ENCODE measurements at regions not wholly inside any gene's neighbourhood (a gene's known extent, or its start where the extent isn't known, plus 50 kb on each side); places are given as distances from the start of the nearest gene placed in this dataset.

GRCh38 chr5:14986413-14986812, 114.8 kb upstream of the ANKH start:
- Histone ChIP-seq H3K36me3 (replicated peaks in 1 of 2; ENCODE audit: control insufficient read depth in 1 of 2, insufficient read depth in 2 of 2, low read length in 1 of 2) (no peaks in the 10 kb centered on the region), H3K79me2 (ENCODE audit: insufficient read depth) (no peaks in the 10 kb centered on the region), H3K9me3 (no peaks in the 10 kb centered on the region), H3K27me3 (ENCODE audit: insufficient read depth) (no peaks in the 10 kb centered on the region), H3F3A (replicated peaks; ENCODE audit: insufficient read depth) (no peaks in the 10 kb centered on the region), H3K27ac (ENCODE audit: low read depth in 2 of 2, low read length in 1 of 2) (no peak overlapping the region), H4K20me1 (ENCODE audit: insufficient read depth) (no peaks in the 10 kb centered on the region), H3K4me2 (no peak overlapping the region), H2AFZ (ENCODE audit: low read depth) (no peak overlapping the region), H3K9ac (no peak overlapping the region), H3K9me2 (no peaks in the 10 kb centered on the region), H3K4me3 (ENCODE audit: low read depth in 2 of 2, low read length in 1 of 2) (no peak overlapping the region), H3K4me1 (ENCODE audit: control insufficient read depth in 1 of 2, insufficient read depth in 2 of 2, low read depth in 1 of 2, low read length in 1 of 2) (no peaks in the 10 kb centered on the region)
- WGBS (ENCODE audit: low lambda C conversion rate): 60% methylated on average over 3 of the region's 3 CpGs
- TF ChIP-seq NFIC (IDR thresholded peaks at IDR 0.05; ENCODE audit: borderline replicate concordance) (no peak), ELF1 (IDR thresholded peaks at IDR 0.05) (no peak), RFX5 (IDR thresholded peaks at IDR 0.05; ENCODE audit: low read length) (no peak), RAD21 (IDR thresholded peaks at IDR 0.05; ENCODE audit: low read length) (no peak), TEAD4 (IDR thresholded peaks at IDR 0.05; ENCODE audit: borderline replicate concordance, insufficient read depth) (no peak), TCF12 (IDR thresholded peaks at IDR 0.05) (no peak), GABPA (IDR thresholded peaks at IDR 0.05; ENCODE audit: low read depth) (no peak)
- TF ChIP-seq, protein P1, sequence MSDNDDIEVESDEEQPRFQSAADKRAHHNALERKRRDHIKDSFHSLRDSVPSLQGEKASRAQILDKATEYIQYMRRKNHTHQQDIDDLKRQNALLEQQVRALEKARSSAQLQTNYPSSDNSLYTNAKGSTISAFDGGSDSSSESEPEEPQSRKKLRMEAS (IDR thresholded peaks at IDR 0.05; ENCODE audit: low read depth): no peak
- TF ChIP-seq, protein P2, sequence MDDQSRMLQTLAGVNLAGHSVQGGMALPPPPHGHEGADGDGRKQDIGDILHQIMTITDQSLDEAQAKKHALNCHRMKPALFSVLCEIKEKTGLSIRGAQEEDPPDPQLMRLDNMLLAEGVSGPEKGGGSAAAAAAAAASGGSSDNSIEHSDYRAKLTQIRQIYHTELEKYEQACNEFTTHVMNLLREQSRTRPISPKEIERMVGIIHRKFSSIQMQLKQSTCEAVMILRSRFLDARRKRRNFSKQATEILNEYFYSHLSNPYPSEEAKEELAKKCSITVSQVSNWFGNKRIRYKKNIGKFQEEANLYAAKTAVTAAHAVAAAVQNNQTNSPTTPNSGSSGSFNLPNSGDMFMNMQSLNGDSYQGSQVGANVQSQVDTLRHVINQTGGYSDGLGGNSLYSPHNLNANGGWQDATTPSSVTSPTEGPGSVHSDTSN (IDR thresholded peaks at IDR 0.05): no peak
- TF ChIP-seq, protein P3, sequence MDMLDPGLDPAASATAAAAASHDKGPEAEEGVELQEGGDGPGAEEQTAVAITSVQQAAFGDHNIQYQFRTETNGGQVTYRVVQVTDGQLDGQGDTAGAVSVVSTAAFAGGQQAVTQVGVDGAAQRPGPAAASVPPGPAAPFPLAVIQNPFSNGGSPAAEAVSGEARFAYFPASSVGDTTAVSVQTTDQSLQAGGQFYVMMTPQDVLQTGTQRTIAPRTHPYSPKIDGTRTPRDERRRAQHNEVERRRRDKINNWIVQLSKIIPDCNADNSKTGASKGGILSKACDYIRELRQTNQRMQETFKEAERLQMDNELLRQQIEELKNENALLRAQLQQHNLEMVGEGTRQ (IDR thresholded peaks at IDR 0.05; ENCODE audit: borderline replicate concordance, low read depth, low read length): no peak
- DNase-seq: no peak
- ChIA-PET CTCF (interaction anchor here (2.7 kb wide), 1 partner anchor 259 kb away, joined by 11 read pairs; no protein-coding TSS in a partner anchor), POLR2A (no interaction called here)

DNA sequence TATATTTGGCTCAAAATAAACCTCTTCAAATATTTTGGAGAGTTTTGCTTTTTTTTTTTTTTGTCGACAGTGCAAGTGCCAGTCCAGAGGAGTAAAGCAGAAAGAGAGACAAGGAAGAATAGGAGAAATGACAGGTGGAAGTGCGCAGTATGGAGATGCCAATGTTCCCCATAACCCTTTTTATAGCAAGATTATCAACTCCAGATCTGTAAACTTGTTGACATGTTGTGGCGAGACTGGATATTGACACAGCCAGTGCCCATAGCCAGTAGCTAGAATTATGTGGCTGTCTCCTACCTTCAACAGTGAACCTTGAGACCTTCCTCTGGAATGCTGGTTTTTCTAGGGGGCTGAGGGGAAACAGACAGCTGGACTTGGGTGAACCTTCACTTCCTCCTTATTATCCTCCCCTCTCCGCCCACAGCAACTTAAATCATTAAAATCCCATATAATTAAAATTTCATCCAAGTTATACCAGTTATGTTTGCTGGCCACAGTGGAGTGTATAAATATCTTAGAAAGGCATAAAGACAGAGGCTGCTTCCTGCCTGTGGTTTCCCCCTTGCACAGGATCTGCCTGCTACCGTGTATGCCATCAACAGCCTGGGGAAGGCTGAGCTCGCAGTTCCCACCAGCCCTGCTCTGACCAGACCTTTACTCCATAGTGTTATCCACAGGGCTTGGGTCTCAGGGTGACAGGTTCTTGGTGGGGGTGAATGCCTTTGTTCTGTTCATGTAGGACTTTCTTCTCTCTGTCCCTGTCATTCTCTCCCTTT, 112.3 kb upstream of the ANKH start:
- Histone ChIP-seq H3K36me3 (replicated peaks in 1 of 2; ENCODE audit: control insufficient read depth in 1 of 2, insufficient read depth in 2 of 2, low read length in 1 of 2) (no peaks in the 10 kb centered on the region), H3K4me1 (ENCODE audit: control insufficient read depth in 1 of 2, insufficient read depth in 2 of 2, low read depth in 1 of 2, low read length in 1 of 2) (no peaks in the 10 kb centered on the region), H2AFZ (ENCODE audit: low read depth) (no peak overlapping the region), H3K9me3 (no peaks in the 10 kb centered on the region), H3K4me3 (ENCODE audit: low read depth in 2 of 2, low read length in 1 of 2) (no peak overlapping the region), H3K9me2 (no peaks in the 10 kb centered on the region), H3K4me2 (no peak overlapping the region), H3K9ac (no peak overlapping the region), H3K27me3 (ENCODE audit: insufficient read depth) (no peaks in the 10 kb centered on the region), H4K20me1 (ENCODE audit: insufficient read depth) (no peaks in the 10 kb centered on the region), H3F3A (replicated peaks; ENCODE audit: insufficient read depth) (no peaks in the 10 kb centered on the region), H3K27ac (ENCODE audit: low read depth in 2 of 2, low read length in 1 of 2) (no peak overlapping the region), H3K79me2 (ENCODE audit: insufficient read depth) (no peaks in the 10 kb centered on the region)
- DNase-seq: no peak
- TF ChIP-seq POLR2AphosphoS5 (IDR thresholded peaks at IDR 0.05; ENCODE audit: low read depth, low read length) (no peak), RXRA (IDR thresholded peaks at IDR 0.05; ENCODE audit: borderline replicate concordance, low read depth) (no peak), TAF1 (IDR thresholded peaks at IDR 0.05; ENCODE audit: borderline replicate concordance, low read depth, low read length) (no peak), CHD2 (IDR thresholded peaks at IDR 0.05; ENCODE audit: low read length, partially characterized antibody) (no peak), TEAD4 (IDR thresholded peaks at IDR 0.05; ENCODE audit: borderline replicate concordance, insufficient read depth) (no peak), EP300 (IDR thresholded peaks at IDR 0.05; ENCODE audit: borderline replicate concordance in 1 of 2, low read depth in 1 of 2, low read length in 1 of 2) (no peak), FOSL2 (IDR thresholded peaks at IDR 0.05; ENCODE audit: borderline replicate concordance, low read depth) (no peak), SIN3A (IDR thresholded peaks at IDR 0.05; ENCODE audit: borderline replicate concordance, low read depth, low read length) (no peak), NRF1 (IDR thresholded peaks at IDR 0.05; ENCODE audit: low read depth, low read length) (no peak), RAD21 (IDR thresholded peaks at IDR 0.05; ENCODE audit: low read length) (no peak)
- TF ChIP-seq, protein P4, sequence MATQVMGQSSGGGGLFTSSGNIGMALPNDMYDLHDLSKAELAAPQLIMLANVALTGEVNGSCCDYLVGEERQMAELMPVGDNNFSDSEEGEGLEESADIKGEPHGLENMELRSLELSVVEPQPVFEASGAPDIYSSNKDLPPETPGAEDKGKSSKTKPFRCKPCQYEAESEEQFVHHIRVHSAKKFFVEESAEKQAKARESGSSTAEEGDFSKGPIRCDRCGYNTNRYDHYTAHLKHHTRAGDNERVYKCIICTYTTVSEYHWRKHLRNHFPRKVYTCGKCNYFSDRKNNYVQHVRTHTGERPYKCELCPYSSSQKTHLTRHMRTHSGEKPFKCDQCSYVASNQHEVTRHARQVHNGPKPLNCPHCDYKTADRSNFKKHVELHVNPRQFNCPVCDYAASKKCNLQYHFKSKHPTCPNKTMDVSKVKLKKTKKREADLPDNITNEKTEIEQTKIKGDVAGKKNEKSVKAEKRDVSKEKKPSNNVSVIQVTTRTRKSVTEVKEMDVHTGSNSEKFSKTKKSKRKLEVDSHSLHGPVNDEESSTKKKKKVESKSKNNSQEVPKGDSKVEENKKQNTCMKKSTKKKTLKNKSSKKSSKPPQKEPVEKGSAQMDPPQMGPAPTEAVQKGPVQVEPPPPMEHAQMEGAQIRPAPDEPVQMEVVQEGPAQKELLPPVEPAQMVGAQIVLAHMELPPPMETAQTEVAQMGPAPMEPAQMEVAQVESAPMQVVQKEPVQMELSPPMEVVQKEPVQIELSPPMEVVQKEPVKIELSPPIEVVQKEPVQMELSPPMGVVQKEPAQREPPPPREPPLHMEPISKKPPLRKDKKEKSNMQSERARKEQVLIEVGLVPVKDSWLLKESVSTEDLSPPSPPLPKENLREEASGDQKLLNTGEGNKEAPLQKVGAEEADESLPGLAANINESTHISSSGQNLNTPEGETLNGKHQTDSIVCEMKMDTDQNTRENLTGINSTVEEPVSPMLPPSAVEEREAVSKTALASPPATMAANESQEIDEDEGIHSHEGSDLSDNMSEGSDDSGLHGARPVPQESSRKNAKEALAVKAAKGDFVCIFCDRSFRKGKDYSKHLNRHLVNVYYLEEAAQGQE (IDR thresholded peaks at IDR 0.05; ENCODE audit: low read depth, low read length): no peak
- ChIA-PET POLR2A (no interaction called here), CTCF (interaction anchor here (1.7 kb wide), 2 partner anchors 19 to 30 kb away, joined by 3 to 6 read pairs; no protein-coding TSS in a partner anchor)
- 69% methylated on average over 6 of the region's 6 CpGs for WGBS (ENCODE audit: low lambda C conversion rate)

All from SK-N-SH (cell line).